ENCODE measurements at regions not wholly inside any gene's neighbourhood (a gene's known extent, or its start where the extent isn't known, plus 50 kb on each side); places are given as distances from the start of the nearest gene placed in this dataset.

- TF ChIP-seq GATA2 (IDR thresholded peaks at IDR 0.05; ENCODE audit: low read depth, low read length), result no peak
- TF ChIP-seq GATA3 (IDR thresholded peaks at IDR 0.05; ENCODE audit: low read depth, low read length), result no peak
Observed at GRCh38 chr12:90000721-90001120, 292.1 kb upstream of the ATP2B1 start.

All from SH-SY5Y (cell line).